Testis (tissue), 2 donors: ENCODE measurements at regions not wholly inside any gene's neighbourhood (a gene's known extent, or its start where the extent isn't known, plus 50 kb on each side); places are given as distances from the start of the nearest gene placed in this dataset.

Experiments
- CTCF ChIP-seq, 3 experiments: fragments of 450-650 bp in 2 of 3; fragments of 200-600 bp in 1 of 3; sonication (generic) in 1 of 3; IDR thresholded peaks; one replicate each; pipeline ENCODE4 v1.5.1; 2016 to 2019; ENCODE audit warnings: antibody characterized with exemption in 3 of 3, mild to moderate bottlenecking in 2 of 3, moderate library complexity in 1 of 3
- POLR2A ChIP-seq: fragments of 450-650 bp; IDR thresholded peaks from one replicate; pipeline ENCODE4 v1.6.1; 2017; ENCODE audit warnings: antibody characterized with exemption, mild to moderate bottlenecking, moderate library complexity

- TF ChIP-seq CTCF (IDR thresholded peaks at IDR 0.05): no peak
- no peak for TF ChIP-seq POLR2A
Measured at GRCh38 chr20:40120827-40121226, 568.2 kb downstream of the MAFB start.
